Ovary (tissue), 7 donors: ENCODE measurements at regions not wholly inside any gene's neighbourhood (a gene's known extent, or its start where the extent isn't known, plus 50 kb on each side); places are given as distances from the start of the nearest gene placed in this dataset.

Experiments
- DNase-seq, 5 donors: peaks; one replicate each; pipeline ENCODE4 v3.0.0-alpha.2; 2019 to 2020
- H3K27ac ChIP-seq, 2 donors: fragments of 200-600 bp; one replicate each; pipeline versions ENCODE4 v1.5.1 to v1.8.0; 2019 to 2022
- H3K27me3 ChIP-seq: fragments of 200-600 bp; one replicate; pipeline ENCODE4 v1.8.0; 2022
- H3K36me3 ChIP-seq: fragments of 200-600 bp; sonication (generic); one replicate; pipeline ENCODE4 v1.5.1; 2019
- H3K4me1 ChIP-seq: one replicate; pipeline ENCODE4 v1.8.1; 2013; ENCODE audit warnings: mild to moderate bottlenecking, moderate library complexity; ENCODE audit not compliant: insufficient read depth
- H3K4me3 ChIP-seq: fragments of 200-600 bp; sonication (generic); one replicate; pipeline ENCODE4 v1.5.1; 2017
- H3K9me3 ChIP-seq, 2 donors: fragments of 200-600 bp in 1 of 2; sonication (generic) in 1 of 2; one replicate each; pipeline versions ENCODE4 v1.5.1 to v1.8.1; 2013 to 2019; ENCODE audit warnings: mild to moderate bottlenecking in 1 of 2, moderate library complexity in 1 of 2
- CTCF ChIP-seq, 3 donors: fragments of 450-650 bp in 2 of 3; fragments of 200-600 bp in 1 of 3; IDR thresholded peaks; one replicate each; pipeline versions ENCODE4 v1.5.1 to v1.8.0; 2016 to 2022; ENCODE audit warnings: antibody characterized with exemption in 3 of 3, mild to moderate bottlenecking in 1 of 3
- EP300 ChIP-seq: sonication (generic); formaldehyde crosslinking; IDR thresholded peaks from one replicate; pipeline ENCODE4 v1.6.1; 2017; ENCODE audit warnings: antibody characterized with exemption
- POLR2A ChIP-seq: fragments of 450-650 bp; IDR thresholded peaks from one replicate; pipeline ENCODE4 v1.6.1; 2017; ENCODE audit warnings: antibody characterized with exemption, mild to moderate bottlenecking, moderate library complexity
- WGBS, 3 donors: extraction: QIAGEN DNeasy Blood & Tissue Kit in 1 of 3; methylation state at CpG; one replicate each; pipeline versions ENCODE4 v1.1.5 to v1.1.7; 2013 to 2017; 5-methylcytosine and 5-hydroxymethylcytosine counted together
- intact Hi-C, 4 donors: fragments of 100-400 bp; cut with DNase I; formaldehyde crosslinking; loops; one replicate each; pipeline versions ENCODE4 v1.11.0 to v1.15.1; 2022 to 2023
- donor health status: DM: no; HTN: no; CAD: no; lungs with moderate emphysema.
- donor health status: DM: no; HTN: no; CAD: no.
- donor health status: Bipolar disorder and iron deficiency.
- donor health status: DM: no; HTN: no; CAD: no.
- donor health status: DM: yes; HTN: yes; CAD: no.

- H3K9me3 ChIP-seq = no peaks in the 10 kb centered on the region
- H3K27ac ChIP-seq = no peak overlapping the region
- H3K27me3 ChIP-seq = no peaks in the 10 kb centered on the region
- 78 to 86% (median 83%) methylated on average over 4 of the region's 4 CpGs for WGBS, 3 donors
- TF ChIP-seq EP300 (no peak), POLR2A (no peak)
- H3K4me1 ChIP-seq = no peaks in the 10 kb centered on the region
- H3K4me3 ChIP-seq = no peak overlapping the region
- intact Hi-C loops = no loop called here
- no peaks in the 10 kb centered on the region for H3K36me3 ChIP-seq
- DNase-seq = no peak
These were observed 131.3 kb downstream of the C11orf91 start for GRCh38 chr11:33569333-33569732.

- TF ChIP-seq EP300 (no peak), POLR2A (no peak)
- WGBS, 3 donors = 71 to 95% (median 92%) methylated on average over 1 of the region's 1 CpG
- H3K4me1 ChIP-seq = no peaks in the 10 kb centered on the region
- H3K27ac ChIP-seq = no peak overlapping the region
- no peaks in the 10 kb centered on the region for H3K9me3 ChIP-seq
- H3K4me3 ChIP-seq = no peak overlapping the region
- no peaks in the 10 kb centered on the region for H3K27me3 ChIP-seq
- no peaks in the 10 kb centered on the region for H3K36me3 ChIP-seq
- DNase-seq = no peak
- intact Hi-C loops = no loop called here
These were observed 133.6 kb downstream of the C11orf91 start for GRCh38 chr11:33567004-33567403.

GRCh38 chr11:33564856-33565453 is 135.7 kb downstream of the C11orf91 start:
- intact Hi-C loops = no loop called here
- TF ChIP-seq POLR2A (no peak), CTCF (IDR thresholded peaks at IDR 0.05) (no peak), EP300 (no peak)
- no peak for DNase-seq

GRCh38 chr11:33560729-33561128 is 139.9 kb downstream of the C11orf91 start:
- Histone ChIP-seq H3K4me3 (no peak overlapping the region), H3K4me1 (no peaks in the 10 kb centered on the region), H3K9me3 (no peaks in the 10 kb centered on the region), H3K27me3 (no peaks in the 10 kb centered on the region), H3K27ac (no peak overlapping the region), H3K36me3 (no peaks in the 10 kb centered on the region)
- DNase-seq = no peak
- no peak for TF ChIP-seq CTCF (IDR thresholded peaks at IDR 0.05)
- TF ChIP-seq POLR2A = no peak
- no peak for TF ChIP-seq EP300
- intact Hi-C loops = no loop called here
- WGBS, 3 donors = 35 to 56% (median 40%) methylated on average over 4 of the region's 4 CpGs

More at GRCh38 chr11:33564856-33565453, 135.7 kb downstream of the C11orf91 start:
- Histone ChIP-seq H3K27ac (no peak overlapping the region), H3K4me3 (no peak overlapping the region), H3K4me1 (no peaks in the 10 kb centered on the region), H3K36me3 (no peaks in the 10 kb centered on the region), H3K9me3 (no peaks in the 10 kb centered on the region), H3K27me3 (no peaks in the 10 kb centered on the region)
- 78 to 84% (median 83%) methylated on average over 7 of the region's 7 CpGs for WGBS, 3 donors

GRCh38 chr11:33559567-33559966 is 141.1 kb downstream of the C11orf91 start:
- H3K4me1 ChIP-seq = no peaks in the 10 kb centered on the region
- intact Hi-C loops = no loop called here
- no peaks in the 10 kb centered on the region for H3K36me3 ChIP-seq
- no peaks in the 10 kb centered on the region for H3K9me3 ChIP-seq
- DNase-seq = no peak
- TF ChIP-seq CTCF (IDR thresholded peaks at IDR 0.05) = no peak
- no peak overlapping the region for H3K4me3 ChIP-seq
- no peak overlapping the region for H3K27ac ChIP-seq
- 72 to 85% (median 82%) methylated on average over 11 of the region's 11 CpGs for WGBS, 3 donors
- H3K27me3 ChIP-seq = no peaks in the 10 kb centered on the region
